Left renal cortex interstitium (tissue), 4 donors: ENCODE measurements at regions not wholly inside any gene's neighbourhood (a gene's known extent, or its start where the extent isn't known, plus 50 kb on each side); places are given as distances from the start of the nearest gene placed in this dataset.
"Not testable (repeated sequence)": the region's sequence is repeated elsewhere in the genome, so short reads cannot be mapped to it uniquely, and the experiment has no call there.

Source experiments
- DNase-seq, 4 donors: peaks; one replicate each; pipeline ENCODE4 v3.0.0-alpha.2; 2013; ENCODE audit warnings: low read depth in 4 of 4, low spot score in 2 of 4, missing footprints in 1 of 4

GRCh38 chr3:151599103-151599672, 134.5 kb upstream of the AADACL2 start:
- DNase-seq = no peak

- DNase-seq = no peak
Measured at GRCh38 chr3:151596940-151597339, 136.1 kb upstream of the IGSF10 start.

- DNase-seq = no peak
Measured at GRCh38 chr3:151593928-151594327, 133.1 kb upstream of the IGSF10 start.

- DNase-seq = no peak
Measured at GRCh38 chr3:151592287-151592686, 131.4 kb upstream of the IGSF10 start.

- DNase-seq = no peak
Measured at GRCh38 chr3:151591441-151591840, 130.6 kb upstream of the IGSF10 start.

GRCh38 chr3:151589311-151589710, 128.4 kb upstream of the IGSF10 start:
- no peak for DNase-seq

- DNase-seq = not testable (repeated sequence)
Measured at GRCh38 chr3:151587659-151588058, 126.8 kb upstream of the IGSF10 start.

- no peak for DNase-seq
Measured at GRCh38 chr3:151584566-151584965, 123.7 kb upstream of the IGSF10 start.

- DNase-seq = no peak
Measured at GRCh38 chr3:151581035-151581434, 120.2 kb upstream of the IGSF10 start.

- peak in 2 of 4 donors; percentile 9 to 11 for DNase-seq
Measured at GRCh38 chr3:151580591-151580990, 119.7 kb upstream of the IGSF10 start.

- no peak for DNase-seq
Measured at GRCh38 chr3:151579571-151580270, 118.9 kb upstream of the IGSF10 start.

- no peak for DNase-seq
Measured at GRCh38 chr3:151578495-151578894, 117.6 kb upstream of the IGSF10 start.

GRCh38 chr3:151576511-151577137, 115.8 kb upstream of the IGSF10 start:
- DNase-seq = no peak

- no peak for DNase-seq
Measured at GRCh38 chr3:151568184-151568583, 107.3 kb upstream of the IGSF10 start.

- DNase-seq = no peak
Measured at GRCh38 chr3:151567477-151567876, 106.6 kb upstream of the IGSF10 start.

GRCh38 chr3:151564261-151564660, 103.4 kb upstream of the IGSF10 start:
- no peak for DNase-seq

GRCh38 chr3:151563305-151563704, 102.4 kb upstream of the IGSF10 start:
- DNase-seq = no peak

- no peak for DNase-seq
Measured at GRCh38 chr3:151562891-151563290, 102.0 kb upstream of the IGSF10 start.

- DNase-seq = no peak
Measured at GRCh38 chr3:151561878-151562277, 101.0 kb upstream of the IGSF10 start.

- no peak for DNase-seq
Measured at GRCh38 chr3:151560738-151561137, 99.9 kb upstream of the IGSF10 start.

GRCh38 chr3:151559736-151560135, 98.9 kb upstream of the IGSF10 start:
- DNase-seq = no peak

GRCh38 chr3:151558661-151559060, 97.8 kb upstream of the IGSF10 start:
- DNase-seq = no peak
